Kidney tubule cell (primary cell): ENCODE measurements at regions not wholly inside any gene's neighbourhood (a gene's known extent, or its start where the extent isn't known, plus 50 kb on each side); places are given as distances from the start of the nearest gene placed in this dataset.
"Not testable (repeated sequence)": the region's sequence is repeated elsewhere in the genome, so short reads cannot be mapped to it uniquely, and the experiment has no call there.

ENCODE experiments used
- DNase-seq: peaks from one replicate; pipeline ENCODE4 v3.0.0-alpha.2; 2018; ENCODE audit warnings: low spot score

GRCh38 chr2:209181984-209182383, 241.9 kb upstream of the MAP2 start:
- DNase-seq, result no peak

GRCh38 chr2:209186886-209187285, 237.0 kb upstream of the MAP2 start:
- not testable (repeated sequence) for DNase-seq

GRCh38 chr2:209189893-209190292, 234.0 kb upstream of the MAP2 start:
- peak; percentile 16 for DNase-seq

- DNase-seq, result peak; percentile 37
Observed at GRCh38 chr2:209191139-209191538, 232.7 kb upstream of the MAP2 start.

- DNase-seq, result no peak
Observed at GRCh38 chr2:209194717-209195116, 229.1 kb upstream of the MAP2 start.

- peak; percentile 59 for DNase-seq
Observed at GRCh38 chr2:209208211-209208610, 215.6 kb upstream of the MAP2 start.

GRCh38 chr2:209209943-209210342, 213.9 kb upstream of the MAP2 start:
- no peak for DNase-seq

- DNase-seq, result no peak
Observed at GRCh38 chr2:209230560-209230959, 193.3 kb upstream of the MAP2 start.

GRCh38 chr2:209236377-209236776, 187.5 kb upstream of the MAP2 start:
- no peak for DNase-seq

- DNase-seq, result no peak
Observed at GRCh38 chr2:209238765-209239584, 184.9 kb upstream of the MAP2 start.

GRCh38 chr2:209239585-209239938, 184.3 kb upstream of the MAP2 start:
- no peak for DNase-seq

GRCh38 chr2:209240204-209240603, 183.6 kb upstream of the MAP2 start:
- no peak for DNase-seq

- DNase-seq, result no peak
Observed at GRCh38 chr2:209253544-209253943, 170.3 kb upstream of the MAP2 start.

GRCh38 chr2:209259767-209260166, 164.1 kb upstream of the MAP2 start:
- no peak for DNase-seq

GRCh38 chr2:209260281-209260680, 163.6 kb upstream of the MAP2 start:
- DNase-seq, result no peak

- not testable (repeated sequence) for DNase-seq
Observed at GRCh38 chr2:209261366-209262053, 162.3 kb upstream of the MAP2 start.

- DNase-seq, result no peak
Observed at GRCh38 chr2:209269024-209269423, 154.8 kb upstream of the MAP2 start.

GRCh38 chr2:209276000-209276399, 147.8 kb upstream of the MAP2 start:
- DNase-seq, result no peak

- no peak for DNase-seq
Observed at GRCh38 chr2:209277444-209277843, 146.4 kb upstream of the MAP2 start.

- no peak for DNase-seq
Observed at GRCh38 chr2:209298601-209299000, 125.2 kb upstream of the MAP2 start.

GRCh38 chr2:209299478-209299877, 124.4 kb upstream of the MAP2 start:
- DNase-seq, result not testable (repeated sequence)

GRCh38 chr2:209300766-209301165, 123.1 kb upstream of the MAP2 start:
- not testable (repeated sequence) for DNase-seq

GRCh38 chr2:209305026-209305425, 118.8 kb upstream of the MAP2 start:
- DNase-seq, result no peak
